ENCODE measurements at regions not wholly inside any gene's neighbourhood (a gene's known extent, or its start where the extent isn't known, plus 50 kb on each side); places are given as distances from the start of the nearest gene placed in this dataset.

DNA sequence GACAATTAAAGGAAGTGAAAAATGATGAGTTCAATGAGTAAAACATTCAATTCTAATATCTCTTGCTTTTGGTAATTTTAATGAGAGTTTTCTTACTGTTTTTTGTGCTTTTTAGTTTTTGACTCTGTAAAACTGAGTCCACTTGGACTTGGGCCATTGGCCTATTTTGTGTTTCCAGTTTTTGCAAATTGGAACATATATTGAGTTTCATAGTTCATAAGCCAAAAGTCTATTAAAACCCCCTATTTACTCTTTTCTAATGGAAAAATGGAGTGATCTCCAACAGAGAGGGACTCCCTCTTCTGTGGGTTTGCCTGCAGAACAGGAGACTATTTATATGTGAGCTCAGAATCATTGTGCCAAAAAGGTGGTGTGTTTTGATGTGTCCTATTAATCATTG is 219.7 kb upstream of the SPRY2 start:
- TF ChIP-seq, protein P1, sequence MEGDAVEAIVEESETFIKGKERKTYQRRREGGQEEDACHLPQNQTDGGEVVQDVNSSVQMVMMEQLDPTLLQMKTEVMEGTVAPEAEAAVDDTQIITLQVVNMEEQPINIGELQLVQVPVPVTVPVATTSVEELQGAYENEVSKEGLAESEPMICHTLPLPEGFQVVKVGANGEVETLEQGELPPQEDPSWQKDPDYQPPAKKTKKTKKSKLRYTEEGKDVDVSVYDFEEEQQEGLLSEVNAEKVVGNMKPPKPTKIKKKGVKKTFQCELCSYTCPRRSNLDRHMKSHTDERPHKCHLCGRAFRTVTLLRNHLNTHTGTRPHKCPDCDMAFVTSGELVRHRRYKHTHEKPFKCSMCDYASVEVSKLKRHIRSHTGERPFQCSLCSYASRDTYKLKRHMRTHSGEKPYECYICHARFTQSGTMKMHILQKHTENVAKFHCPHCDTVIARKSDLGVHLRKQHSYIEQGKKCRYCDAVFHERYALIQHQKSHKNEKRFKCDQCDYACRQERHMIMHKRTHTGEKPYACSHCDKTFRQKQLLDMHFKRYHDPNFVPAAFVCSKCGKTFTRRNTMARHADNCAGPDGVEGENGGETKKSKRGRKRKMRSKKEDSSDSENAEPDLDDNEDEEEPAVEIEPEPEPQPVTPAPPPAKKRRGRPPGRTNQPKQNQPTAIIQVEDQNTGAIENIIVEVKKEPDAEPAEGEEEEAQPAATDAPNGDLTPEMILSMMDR (IDR thresholded peaks at IDR 0.05), result no peak
- no peak for TF ChIP-seq EZH2 (IDR thresholded peaks at IDR 0.05; ENCODE audit: borderline replicate concordance, insufficient read depth, low read depth, low read length, poor library complexity, severe bottlenecking)
